ENCODE measurements at regions not wholly inside any gene's neighbourhood (a gene's known extent, or its start where the extent isn't known, plus 50 kb on each side); places are given as distances from the start of the nearest gene placed in this dataset.

GRCh38 chr5:3266861-3267260 lies 328.8 kb upstream of the IRX1 start:
- Histone ChIP-seq H3K56ac (replicated peaks; ENCODE audit: insufficient read length, low read depth, low read length) (no peak overlapping the region), H3K4ac (replicated peaks; ENCODE audit: insufficient read length, low read depth, low read length) (no peak overlapping the region), H4K20me1 (replicated peaks in 1 of 2; ENCODE audit: control insufficient read depth in 1 of 2, insufficient read depth in 2 of 2, low read length in 2 of 2) (no peaks in the 10 kb centered on the region), H3K18ac (ENCODE audit: extremely low read depth, low read length) (no peak overlapping the region), H3K79me2 (ENCODE audit: control insufficient read depth in 1 of 2, insufficient read depth in 2 of 2, low read length in 2 of 2) (no peaks in the 10 kb centered on the region), H3K23ac (ENCODE audit: insufficient read length) (no peak overlapping the region), H2AK5ac (ENCODE audit: low read depth, low read length) (no peak overlapping the region), H2BK12ac (ENCODE audit: low read depth, low read length) (no peak overlapping the region), H3K4me3 (ENCODE audit: extremely low read depth in 1 of 4, insufficient read depth in 2 of 4, low read depth in 3 of 4, low read length in 4 of 4) (no peak overlapping the region), H2BK15ac (ENCODE audit: low read length) (no peak overlapping the region), H3K4me1 (replicated peaks in 1 of 4; ENCODE audit: control insufficient read depth in 3 of 4, insufficient read depth in 4 of 4, low read length in 3 of 4) (no peaks in the 10 kb centered on the region), H3K36me3 (ENCODE audit: control insufficient read depth in 2 of 4, insufficient read depth in 4 of 4, low read length in 3 of 4) (no peaks in the 10 kb centered on the region), H2BK20ac (ENCODE audit: low read length) (no peak overlapping the region), H3K9ac (replicated peaks in 1 of 4; ENCODE audit: extremely low read depth in 1 of 4, low read depth in 3 of 4, low read length in 3 of 4) (no peak overlapping the region), H3K27ac (ENCODE audit: low read depth, low read length) (no peak overlapping the region), H3K4me2 (ENCODE audit: insufficient read depth in 1 of 2, low read depth in 2 of 2, low read length in 2 of 2) (no peak overlapping the region), H3K79me1 (ENCODE audit: low read depth, low read length) (no peaks in the 10 kb centered on the region), H2AFZ (ENCODE audit: low read length) (no peak overlapping the region), H3K14ac (ENCODE audit: insufficient read length) (no peak overlapping the region), H3K9me3 (ENCODE audit: insufficient read depth in 2 of 2, low read depth in 1 of 2, low read length in 1 of 2) (no peaks in the 10 kb centered on the region), H4K5ac (ENCODE audit: insufficient read length, low read depth, low read length) (no peak overlapping the region), H2BK120ac (replicated peaks; ENCODE audit: low read depth, low read length) (no peak overlapping the region), H4K91ac (replicated peaks; ENCODE audit: insufficient read length, low read length) (no peak overlapping the region), H3K27me3 (replicated peaks in 1 of 4; ENCODE audit: control insufficient read depth in 3 of 4, extremely low read depth in 1 of 4, insufficient read depth in 3 of 4, low read length in 3 of 4) (no peaks in the 10 kb centered on the region), H3K23me2 (ENCODE audit: low read depth, low read length) (no peaks in the 10 kb centered on the region), H2BK5ac (ENCODE audit: low read depth, low read length) (no peak overlapping the region), H4K8ac (ENCODE audit: extremely low read depth, insufficient read depth, low read length) (no peak overlapping the region)
- no peak for TF ChIP-seq CTBP2 (IDR thresholded peaks at IDR 0.05; ENCODE audit: borderline replicate concordance, insufficient read depth, insufficient read length, low read length)
- TF ChIP-seq SIRT6 (IDR thresholded peaks at IDR 0.05; ENCODE audit: low read length) = no peak
- TF ChIP-seq, protein P1, sequence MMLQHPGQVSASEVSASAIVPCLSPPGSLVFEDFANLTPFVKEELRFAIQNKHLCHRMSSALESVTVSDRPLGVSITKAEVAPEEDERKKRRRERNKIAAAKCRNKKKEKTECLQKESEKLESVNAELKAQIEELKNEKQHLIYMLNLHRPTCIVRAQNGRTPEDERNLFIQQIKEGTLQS (IDR thresholded peaks at IDR 0.05; ENCODE audit: insufficient read depth, low read depth, low read length) = no peak
- TF ChIP-seq SP1 (IDR thresholded peaks at IDR 0.05; ENCODE audit: low read depth, low read length) = no peak
- no peak for TF ChIP-seq POLR2AphosphoS5 (IDR thresholded peaks at IDR 0.05; ENCODE audit: low read depth, low read length)
- no peak for TF ChIP-seq CTCF (IDR thresholded peaks at IDR 0.05; ENCODE audit: control extremely low read depth in 1 of 3, insufficient read depth in 1 of 3, low read depth in 1 of 3, low read length in 3 of 3)
- TF ChIP-seq RFX5 (IDR thresholded peaks at IDR 0.05; ENCODE audit: borderline replicate concordance, low read depth, low read length) = no peak
- TF ChIP-seq BCL11A (IDR thresholded peaks at IDR 0.05; ENCODE audit: low read depth in 2 of 2, low read length in 2 of 2) = no peak
- no peak for TF ChIP-seq NRF1 (IDR thresholded peaks at IDR 0.05; ENCODE audit: low read depth, low read length)
- POLR2A ChIA-PET (ENCODE audit: partially characterized antibody) = no interaction called here
- DNase-seq (ENCODE audit: low read depth in 1 of 2, low spot score in 2 of 2) (no peak), FAIRE-seq (no peak)
- WGBS, 2 experiments (ENCODE audit: extremely low coverage in 1 of 2, insufficient coverage in 1 of 2, insufficient read length in 1 of 2, insufficient replicate concordance in 2 of 2, low coverage in 1 of 2, low lambda C conversion rate in 2 of 2, missing lambda C conversion rate in 1 of 2) = 87% methylated on average over 5 of the region's 5 CpGs; no CpG with 5 or more reads in 1 of the 2 experiments
- CTCF ChIA-PET (ENCODE audit: partially characterized antibody) = no interaction called here
